ENCODE measurements at regions not wholly inside any gene's neighbourhood (a gene's known extent, or its start where the extent isn't known, plus 50 kb on each side); places are given as distances from the start of the nearest gene placed in this dataset.

GRCh38 chr12:91441246-91441645 lies 258.6 kb upstream of the DCN start:
- in situ Hi-C loops (cut with MboI; ENCODE audit: low sequenced_read_pairs): no loop called here

GRCh38 chr12:91434081-91434480 lies 251.5 kb upstream of the DCN start:
- in situ Hi-C loops (cut with MboI; ENCODE audit: low sequenced_read_pairs): no loop called here

GRCh38 chr12:91432755-91433154 lies 250.1 kb upstream of the DCN start:
- in situ Hi-C loops (cut with MboI; ENCODE audit: low sequenced_read_pairs): no loop called here

- in situ Hi-C loops (cut with MboI; ENCODE audit: low sequenced_read_pairs): no loop called here
Observed at GRCh38 chr12:91432089-91432488, 249.5 kb upstream of the DCN start.

- in situ Hi-C loops (cut with MboI; ENCODE audit: low sequenced_read_pairs): no loop called here
Observed at GRCh38 chr12:91424506-91424905, 241.9 kb upstream of the DCN start.

- in situ Hi-C loops (cut with MboI; ENCODE audit: low sequenced_read_pairs): no loop called here
Observed at GRCh38 chr12:91423693-91424050, 241.1 kb upstream of the DCN start.

GRCh38 chr12:91422811-91423692 lies 240.4 kb upstream of the DCN start:
- in situ Hi-C loops (cut with MboI; ENCODE audit: low sequenced_read_pairs): no loop called here

- in situ Hi-C loops (cut with MboI; ENCODE audit: low sequenced_read_pairs): no loop called here
Observed at GRCh38 chr12:91422127-91422526, 239.5 kb upstream of the DCN start.

GRCh38 chr12:91419809-91420208 lies 237.2 kb upstream of the DCN start:
- in situ Hi-C loops (cut with MboI; ENCODE audit: low sequenced_read_pairs): no loop called here

- in situ Hi-C loops (cut with MboI; ENCODE audit: low sequenced_read_pairs): no loop called here
Observed at GRCh38 chr12:91418221-91419090, 235.8 kb upstream of the DCN start.

GRCh38 chr12:91417650-91418049 lies 235.0 kb upstream of the DCN start:
- in situ Hi-C loops (cut with MboI; ENCODE audit: low sequenced_read_pairs): no loop called here

GRCh38 chr12:91414636-91415035 lies 232.0 kb upstream of the DCN start:
- in situ Hi-C loops (cut with MboI; ENCODE audit: low sequenced_read_pairs): no loop called here

GRCh38 chr12:91413581-91414546 lies 231.2 kb upstream of the DCN start:
- in situ Hi-C loops (cut with MboI; ENCODE audit: low sequenced_read_pairs): no loop called here

GRCh38 chr12:91406920-91407341 lies 224.3 kb upstream of the DCN start:
- in situ Hi-C loops (cut with MboI; ENCODE audit: low sequenced_read_pairs): no loop called here

GRCh38 chr12:91404441-91404840 lies 221.8 kb upstream of the DCN start:
- in situ Hi-C loops (cut with MboI; ENCODE audit: low sequenced_read_pairs): no loop called here

- in situ Hi-C loops (cut with MboI; ENCODE audit: low sequenced_read_pairs): no loop called here
Observed at GRCh38 chr12:91401190-91401589, 218.6 kb upstream of the DCN start.

GRCh38 chr12:91400271-91400670 lies 217.7 kb upstream of the DCN start:
- in situ Hi-C loops (cut with MboI; ENCODE audit: low sequenced_read_pairs): no loop called here

GRCh38 chr12:91397866-91398532 lies 215.4 kb upstream of the DCN start:
- in situ Hi-C loops (cut with MboI; ENCODE audit: low sequenced_read_pairs): loop anchor here (25.0 kb wide), 1 partner anchor 1239 kb away; no protein-coding TSS in a partner anchor

- in situ Hi-C loops (cut with MboI; ENCODE audit: low sequenced_read_pairs): loop anchor here (25.0 kb wide), 1 partner anchor 1241 kb away; no protein-coding TSS in a partner anchor
Observed at GRCh38 chr12:91396293-91396692, 213.7 kb upstream of the DCN start.

GRCh38 chr12:91395628-91396135 lies 213.1 kb upstream of the DCN start:
- in situ Hi-C loops (cut with MboI; ENCODE audit: low sequenced_read_pairs): loop anchor here (25.0 kb wide), 1 partner anchor 1242 kb away; no protein-coding TSS in a partner anchor
